Effector memory CD8-positive, alpha-beta T cell (primary cell): ENCODE measurements at regions not wholly inside any gene's neighbourhood (a gene's known extent, or its start where the extent isn't known, plus 50 kb on each side); places are given as distances from the start of the nearest gene placed in this dataset.
"Not testable (repeated sequence)": the region's sequence is repeated elsewhere in the genome, so short reads cannot be mapped to it uniquely, and the experiment has no call there.

ENCODE experiments used
- ATAC-seq: fragments of 150-1000 bp; cut with Tn5 transposase; replicated peaks from 2 replicates; pipeline ENCODE4 v1.10.0; 2021; ENCODE audit warnings: mild to moderate bottlenecking, moderate library complexity
- DNase-seq, 3 experiments: peaks; one replicate each; pipeline ENCODE4 v3.0.0; 2021
- H3K27ac Mint-ChIP-seq, 2 donors: one replicate each; pipeline ENCODE4 v1.8.0; 2022; ENCODE audit warnings: mild to moderate bottlenecking in 2 of 2, mixed read lengths in 2 of 2, moderate library complexity in 2 of 2
- H3K27me3 Mint-ChIP-seq, 2 donors: one replicate each; pipeline ENCODE4 v1.8.0; 2022; ENCODE audit warnings: mixed read lengths in 2 of 2
- H3K36me3 Mint-ChIP-seq: one replicate; pipeline ENCODE4 v1.8.0; 2022; ENCODE audit warnings: mild to moderate bottlenecking, moderate library complexity, mixed read lengths; ENCODE audit not compliant: insufficient read depth
- H3K4me1 Mint-ChIP-seq, 2 donors: one replicate each; pipeline ENCODE4 v1.8.0; 2022; ENCODE audit warnings: low read depth in 2 of 2, mixed read lengths in 2 of 2
- H3K4me3 Mint-ChIP-seq, 2 donors: one replicate each; pipeline ENCODE4 v1.8.0; 2022; ENCODE audit warnings: mild to moderate bottlenecking in 2 of 2, mixed read lengths in 2 of 2, moderate library complexity in 2 of 2
- H3K9me3 Mint-ChIP-seq, 2 donors: one replicate each; pipeline ENCODE4 v1.8.0; 2022; ENCODE audit warnings: mixed read lengths in 2 of 2

DNA sequence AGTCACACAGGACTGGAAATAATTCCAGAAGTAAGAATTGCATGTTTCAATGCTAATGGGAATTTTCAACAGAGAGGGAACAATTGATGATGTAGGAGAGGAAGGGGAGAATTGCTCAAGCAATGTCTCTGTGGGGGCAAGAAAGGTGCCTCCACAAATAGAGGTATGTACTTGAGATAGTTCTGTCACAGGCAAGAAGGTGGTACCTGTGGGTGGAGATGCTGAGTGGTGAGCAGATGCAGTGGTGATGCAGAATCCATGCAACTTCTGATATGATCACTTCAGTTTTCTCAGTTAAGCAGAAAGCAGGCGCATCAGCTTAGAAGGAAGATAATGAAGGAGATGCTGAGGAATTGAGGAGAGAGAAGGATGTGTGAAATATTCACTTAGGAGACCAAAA is 55.1 kb upstream of the SEC24B start:
- no peaks in the 10 kb centered on the region for H3K9me3 Mint-ChIP-seq
- peaks cover 17 to 22% of the 10 kb centered on the region in 2 donors for H3K27me3 Mint-ChIP-seq
- no peaks in the 10 kb centered on the region for H3K4me1 Mint-ChIP-seq
- H3K27ac Mint-ChIP-seq, result no peak overlapping the region
- no peak overlapping the region for H3K4me3 Mint-ChIP-seq
- no peak for DNase-seq
- ATAC-seq, result no peak
- no peaks in the 10 kb centered on the region for H3K36me3 Mint-ChIP-seq

DNA sequence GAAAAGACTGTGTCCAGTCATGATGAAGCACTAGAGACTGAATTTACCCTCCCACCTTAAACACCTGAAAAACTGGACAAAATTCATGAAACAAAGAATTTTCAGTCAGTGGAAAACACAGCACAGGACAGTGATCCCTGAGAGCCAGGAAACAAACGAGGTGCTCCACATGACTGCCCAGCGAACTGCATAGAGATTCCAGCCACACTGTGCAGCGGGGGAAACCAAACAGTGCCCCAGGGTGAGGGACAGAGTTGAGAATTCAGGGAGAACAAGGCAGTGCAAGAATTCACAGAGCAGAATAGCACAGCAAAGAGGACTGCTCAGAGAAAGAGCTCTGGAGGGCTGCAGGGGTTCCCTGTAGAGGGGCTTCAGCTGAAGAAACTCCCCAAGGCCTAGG is 55.5 kb upstream of the SEC24B start:
- no peaks in the 10 kb centered on the region for H3K4me1 Mint-ChIP-seq
- DNase-seq (no peak), ATAC-seq (no peak)
- no peaks in the 10 kb centered on the region for H3K36me3 Mint-ChIP-seq
- peaks cover 21 to 26% of the 10 kb centered on the region in 2 donors for H3K27me3 Mint-ChIP-seq
- H3K27ac Mint-ChIP-seq, result no peak overlapping the region
- H3K4me3 Mint-ChIP-seq, result no peak overlapping the region
- no peaks in the 10 kb centered on the region for H3K9me3 Mint-ChIP-seq

DNA sequence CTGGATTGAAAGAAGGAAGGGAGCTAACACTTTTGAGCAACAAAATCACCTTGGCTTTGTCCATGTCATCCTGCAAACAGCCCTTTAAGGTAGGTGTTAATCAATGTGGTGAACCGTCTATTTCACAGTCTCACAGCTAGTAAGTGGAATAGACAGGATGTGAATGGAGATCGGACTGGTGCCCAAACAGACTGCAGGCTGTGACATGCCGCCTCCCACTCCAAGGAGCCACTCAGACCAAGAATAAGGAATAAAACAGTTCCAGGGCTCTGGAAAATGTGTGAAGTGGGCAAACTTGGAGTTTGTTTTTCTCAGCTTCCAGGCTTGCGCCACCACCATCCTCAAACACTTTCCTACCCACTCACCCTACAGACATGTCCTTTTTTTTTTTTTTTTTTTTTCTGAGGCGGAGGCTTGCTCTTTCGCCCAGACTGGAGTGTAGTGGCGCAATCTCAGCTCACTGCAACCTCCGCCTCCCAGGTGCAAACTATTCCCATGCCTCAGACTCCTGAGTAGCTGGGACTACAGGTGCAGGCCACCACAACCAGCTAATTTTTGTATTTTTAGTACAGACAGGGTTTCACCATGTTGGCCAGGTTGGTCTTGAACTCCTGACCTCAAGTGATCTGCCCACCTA is 57.7 kb upstream of the SEC24B start:
- Mint-ChIP-seq H3K27me3 (peaks cover 39% of the 10 kb centered on the region in 2 donors), H3K27ac (no peak overlapping the region), H3K4me3 (no peak overlapping the region), H3K4me1 (no peaks in the 10 kb centered on the region), H3K9me3 (no peaks in the 10 kb centered on the region), H3K36me3 (no peaks in the 10 kb centered on the region)
- ATAC-seq, result no peak
- DNase-seq, result no peak

DNA sequence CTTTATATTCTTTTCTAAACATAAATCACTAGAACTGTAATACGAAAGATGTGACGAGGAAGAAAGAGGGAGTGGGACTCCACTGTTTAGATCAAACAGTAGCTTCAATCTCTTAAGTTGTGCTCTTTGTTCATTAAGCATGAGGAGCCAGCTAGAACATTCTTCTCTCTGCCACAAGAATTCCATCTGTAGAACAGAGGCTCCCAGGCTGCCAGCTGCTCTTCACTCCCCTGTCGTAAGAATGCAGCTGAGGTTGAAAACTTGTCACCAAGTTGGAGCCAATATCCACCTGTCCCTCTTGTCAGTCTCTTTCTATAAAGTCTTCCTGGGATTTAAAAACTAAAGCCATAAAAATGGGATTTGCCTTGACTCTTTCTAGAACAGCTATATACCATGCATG is 65.0 kb upstream of the SEC24B start:
- peaks cover 61 to 62% of the 10 kb centered on the region in 2 donors for H3K27me3 Mint-ChIP-seq
- no peaks in the 10 kb centered on the region for H3K36me3 Mint-ChIP-seq
- ATAC-seq (no peak), DNase-seq (no peak)
- H3K27ac Mint-ChIP-seq, result no peak overlapping the region
- no peaks in the 10 kb centered on the region for H3K9me3 Mint-ChIP-seq
- no peak overlapping the region for H3K4me3 Mint-ChIP-seq
- H3K4me1 Mint-ChIP-seq, result no peaks in the 10 kb centered on the region

DNA sequence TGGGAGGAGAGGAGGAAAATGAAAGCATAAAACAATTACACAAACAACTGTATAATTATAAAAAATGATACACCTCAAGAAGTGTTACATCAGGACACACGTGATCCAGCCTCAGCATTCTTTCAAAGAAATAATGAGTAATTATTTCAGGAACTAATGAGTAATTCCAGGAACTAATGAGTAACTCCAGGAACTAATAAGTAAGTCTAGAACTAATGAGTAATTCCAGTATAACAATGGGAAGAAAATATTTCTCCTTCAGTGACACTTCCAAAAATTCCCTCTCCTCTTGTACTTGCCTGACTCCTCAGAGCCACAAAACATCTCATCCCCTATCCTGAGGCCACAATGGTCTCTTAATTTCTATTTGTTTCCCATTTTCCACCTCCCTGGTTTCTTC is 63.5 kb upstream of the COL25A1 start:
- H3K4me3 Mint-ChIP-seq, result no peak overlapping the region
- no peak overlapping the region for H3K27ac Mint-ChIP-seq
- H3K36me3 Mint-ChIP-seq, result no peaks in the 10 kb centered on the region
- peaks cover 38 to 40% of the 10 kb centered on the region in 2 donors for H3K27me3 Mint-ChIP-seq
- peaks cover 0 to 2% of the 10 kb centered on the region in 2 donors for H3K4me1 Mint-ChIP-seq
- no peak for ATAC-seq
- no peak for DNase-seq
- H3K9me3 Mint-ChIP-seq, result no peaks in the 10 kb centered on the region

DNA sequence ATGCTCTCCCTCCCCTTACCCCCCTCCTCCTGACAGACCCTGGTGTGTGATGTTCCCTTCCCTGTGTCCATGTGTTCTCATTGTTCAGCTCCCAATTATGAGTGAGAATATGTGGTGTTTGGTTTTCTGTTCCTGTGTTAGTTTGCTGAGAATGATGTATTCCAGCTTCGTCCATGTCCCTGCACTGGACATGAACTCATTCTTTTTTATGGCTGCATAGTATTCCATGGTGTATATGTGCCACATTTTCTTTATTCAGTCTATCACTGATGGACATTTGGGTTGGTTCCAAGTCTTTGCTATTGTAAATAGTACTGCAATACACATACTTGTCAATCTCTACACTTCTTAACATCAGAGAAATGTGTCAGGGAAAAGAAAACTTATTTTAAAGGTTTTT is 62.8 kb upstream of the COL25A1 start:
- not testable (repeated sequence) for DNase-seq, H3K4me1 Mint-ChIP-seq, H3K36me3 Mint-ChIP-seq, H3K27ac Mint-ChIP-seq, ATAC-seq, H3K4me3 Mint-ChIP-seq, H3K9me3 Mint-ChIP-seq
- H3K27me3 Mint-ChIP-seq, result peaks cover 38 to 40% of the 10 kb centered on the region in 2 donors

DNA sequence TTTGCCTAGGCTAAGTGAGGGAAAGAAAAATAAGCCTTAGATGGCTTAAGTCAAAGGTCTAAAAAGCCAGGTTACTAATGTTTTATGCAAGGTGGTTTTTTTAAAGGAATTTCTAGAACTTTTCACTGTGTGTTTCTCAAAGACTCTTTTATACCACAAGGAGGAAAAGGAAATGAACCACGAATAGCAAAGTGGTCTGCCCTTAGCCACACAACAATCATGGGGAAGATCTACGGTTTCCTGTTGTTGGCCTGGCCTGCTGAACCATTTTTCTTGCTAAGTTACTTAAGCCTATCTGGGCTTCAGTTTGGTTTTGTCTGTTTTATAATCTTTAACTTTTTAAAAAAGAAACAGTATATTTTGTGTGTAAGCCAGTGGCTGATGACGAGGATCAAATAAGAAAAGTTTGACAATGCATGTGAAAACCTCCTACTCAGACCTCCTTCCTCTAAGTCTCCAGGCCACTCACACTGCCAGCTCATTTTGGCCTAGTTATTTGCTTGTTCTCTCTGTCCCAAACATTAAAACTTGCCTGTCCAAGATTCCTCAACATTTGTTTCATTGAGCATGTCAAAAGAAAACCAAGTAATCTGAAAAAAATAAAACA is 56.7 kb upstream of the COL25A1 start:
- Mint-ChIP-seq H3K27me3 (peaks cover 27 to 35% of the 10 kb centered on the region in 2 donors), H3K9me3 (no peaks in the 10 kb centered on the region), H3K36me3 (no peaks in the 10 kb centered on the region), H3K4me1 (peaks cover 27 to 29% of the 10 kb centered on the region in 2 donors), H3K27ac (peak overlapping the region in 1 of 2 donors; percentile 91), H3K4me3 (peak overlapping the region; percentile 59 to 68)
- peak; percentile 94 for ATAC-seq
- DNase-seq, result peak in 2 of 3 experiments; percentile 6 to 17

DNA sequence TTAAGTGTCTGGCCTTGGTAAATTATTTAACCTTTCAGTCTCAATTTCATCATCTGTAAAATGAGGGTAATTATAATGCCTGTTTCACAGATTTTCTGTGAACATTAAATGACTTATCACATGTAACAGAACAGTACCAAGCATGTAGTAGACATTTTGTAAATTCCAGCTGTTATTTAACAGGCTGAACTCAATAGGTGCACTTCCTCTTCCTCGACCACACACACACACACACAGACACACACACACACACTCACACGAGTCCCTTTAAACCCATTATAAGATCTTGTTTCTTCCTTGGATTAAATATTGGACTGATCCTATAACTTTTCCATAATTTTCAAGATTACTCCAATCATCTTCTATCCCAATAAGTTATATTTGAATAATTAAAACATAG is 53.4 kb upstream of the COL25A1 start:
- no peak for ATAC-seq
- no peaks in the 10 kb centered on the region for H3K36me3 Mint-ChIP-seq
- no peak overlapping the region for H3K27ac Mint-ChIP-seq
- H3K9me3 Mint-ChIP-seq, result no peaks in the 10 kb centered on the region
- H3K4me3 Mint-ChIP-seq, result no peak overlapping the region
- H3K4me1 Mint-ChIP-seq, result peaks cover 24 to 29% of the 10 kb centered on the region in 2 donors
- DNase-seq, result no peak
- H3K27me3 Mint-ChIP-seq, result peaks cover 37% of the 10 kb centered on the region in 2 donors

DNA sequence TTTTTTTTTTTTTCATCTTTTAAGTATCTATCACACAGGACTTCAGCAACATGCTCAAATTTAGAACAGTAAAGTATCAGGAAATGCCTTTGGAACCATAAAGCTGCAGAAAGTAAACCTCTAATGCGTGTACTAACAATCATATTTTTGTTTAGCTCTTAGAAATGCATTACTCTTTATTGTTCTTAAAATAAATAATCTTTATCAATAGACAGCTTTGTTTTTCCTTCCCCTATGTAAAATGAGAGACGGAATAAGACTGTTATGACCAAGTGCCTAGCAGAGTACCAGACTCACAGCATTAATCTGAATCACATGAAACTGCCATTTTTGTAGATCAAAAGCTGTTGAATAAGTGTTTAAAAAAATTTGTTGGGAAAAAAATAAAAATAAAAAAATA is 50.5 kb upstream of the COL25A1 start:
- DNase-seq (no peak), ATAC-seq (no peak)
- no peak overlapping the region for H3K27ac Mint-ChIP-seq
- no peaks in the 10 kb centered on the region for H3K9me3 Mint-ChIP-seq
- H3K36me3 Mint-ChIP-seq, result no peaks in the 10 kb centered on the region
- H3K4me3 Mint-ChIP-seq, result no peak overlapping the region
- H3K4me1 Mint-ChIP-seq, result peaks cover 7 to 8% of the 10 kb centered on the region in 2 donors
- peaks cover 33 to 43% of the 10 kb centered on the region in 2 donors for H3K27me3 Mint-ChIP-seq
